Testis (tissue), 2 donors: ENCODE measurements at regions not wholly inside any gene's neighbourhood (a gene's known extent, or its start where the extent isn't known, plus 50 kb on each side); places are given as distances from the start of the nearest gene placed in this dataset.

Source experiments
- POLR2A ChIP-seq: fragments of 450-650 bp; IDR thresholded peaks from one replicate; pipeline ENCODE4 v1.6.1; 2017; ENCODE audit warnings: antibody characterized with exemption, mild to moderate bottlenecking, moderate library complexity
- TF ChIP-seq, protein P1 (sequence below), 3 experiments: fragments of 450-650 bp in 2 of 3; fragments of 200-600 bp in 1 of 3; sonication (generic) in 1 of 3; IDR thresholded peaks; one replicate each; pipeline ENCODE4 v1.5.1; 2016 to 2019; ENCODE audit warnings: antibody characterized with exemption in 3 of 3, mild to moderate bottlenecking in 2 of 3, moderate library complexity in 1 of 3

DNA sequence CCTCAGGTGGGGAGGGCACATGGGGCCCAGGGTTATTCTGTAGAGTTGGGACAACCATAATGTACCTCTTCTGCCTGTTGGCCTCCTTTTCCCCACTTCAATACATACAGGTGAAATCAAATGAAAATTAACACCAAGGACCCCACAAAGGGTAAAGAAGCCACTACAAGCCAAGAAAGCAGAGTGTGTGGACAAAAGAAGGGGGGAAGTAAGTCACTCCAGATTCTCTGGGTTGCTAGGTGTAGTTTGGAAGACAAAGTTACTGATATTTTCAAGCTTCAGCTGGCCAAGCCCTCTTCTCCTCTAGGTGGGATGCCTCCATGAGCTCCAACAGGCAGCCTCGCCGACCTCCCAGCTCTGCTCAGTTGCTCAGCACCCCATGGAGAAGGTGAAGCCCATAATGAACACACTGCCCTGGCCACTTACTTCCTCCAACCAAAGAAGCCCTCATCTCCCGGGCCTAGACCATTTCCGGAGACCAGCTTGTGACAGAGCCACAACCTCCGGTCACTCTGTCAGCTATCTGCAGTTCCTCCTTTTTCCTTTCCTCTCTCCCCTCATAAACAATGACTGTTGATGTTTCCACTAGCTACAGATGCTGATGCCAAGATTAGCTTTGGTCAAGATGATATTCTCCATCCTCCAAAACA lies 66.8 kb upstream of the MED4 start:
- TF ChIP-seq, protein P1, sequence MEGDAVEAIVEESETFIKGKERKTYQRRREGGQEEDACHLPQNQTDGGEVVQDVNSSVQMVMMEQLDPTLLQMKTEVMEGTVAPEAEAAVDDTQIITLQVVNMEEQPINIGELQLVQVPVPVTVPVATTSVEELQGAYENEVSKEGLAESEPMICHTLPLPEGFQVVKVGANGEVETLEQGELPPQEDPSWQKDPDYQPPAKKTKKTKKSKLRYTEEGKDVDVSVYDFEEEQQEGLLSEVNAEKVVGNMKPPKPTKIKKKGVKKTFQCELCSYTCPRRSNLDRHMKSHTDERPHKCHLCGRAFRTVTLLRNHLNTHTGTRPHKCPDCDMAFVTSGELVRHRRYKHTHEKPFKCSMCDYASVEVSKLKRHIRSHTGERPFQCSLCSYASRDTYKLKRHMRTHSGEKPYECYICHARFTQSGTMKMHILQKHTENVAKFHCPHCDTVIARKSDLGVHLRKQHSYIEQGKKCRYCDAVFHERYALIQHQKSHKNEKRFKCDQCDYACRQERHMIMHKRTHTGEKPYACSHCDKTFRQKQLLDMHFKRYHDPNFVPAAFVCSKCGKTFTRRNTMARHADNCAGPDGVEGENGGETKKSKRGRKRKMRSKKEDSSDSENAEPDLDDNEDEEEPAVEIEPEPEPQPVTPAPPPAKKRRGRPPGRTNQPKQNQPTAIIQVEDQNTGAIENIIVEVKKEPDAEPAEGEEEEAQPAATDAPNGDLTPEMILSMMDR (IDR thresholded peaks at IDR 0.05): no peak
- TF ChIP-seq POLR2A: no peak
